HG03045 (cell line): ENCODE measurements at regions not wholly inside any gene's neighbourhood (a gene's known extent, or its start where the extent isn't known, plus 50 kb on each side); places are given as distances from the start of the nearest gene placed in this dataset.
"Not testable (repeated sequence)": the region's sequence is repeated elsewhere in the genome, so short reads cannot be mapped to it uniquely, and the experiment has no call there.

Experiments used
- ATAC-seq: cut with Tn5 transposase; IDR thresholded peaks from one replicate; pipeline ENCODE4 v1.9.1; 2021; ENCODE audit warnings: mild to moderate bottlenecking, moderate library complexity; ENCODE audit not compliant: unreplicated experiment

- no peak for ATAC-seq
These were observed 92.0 kb upstream of the KIF26B start for GRCh38 chr1:245062741-245063305.

- not testable (repeated sequence) for ATAC-seq
These were observed 93.0 kb upstream of the KIF26B start for GRCh38 chr1:245061808-245062207.

- ATAC-seq = no peak
These were observed 94.0 kb upstream of the KIF26B start for GRCh38 chr1:245060684-245061374.

GRCh38 chr1:245059806-245060424 is 94.9 kb upstream of the KIF26B start:
- no peak for ATAC-seq

- ATAC-seq = no peak
These were observed 95.9 kb upstream of the KIF26B start for GRCh38 chr1:245058882-245059281.

- ATAC-seq = no peak
These were observed 96.3 kb upstream of the KIF26B start for GRCh38 chr1:245058436-245058835.

GRCh38 chr1:245056913-245057312 is 97.9 kb upstream of the KIF26B start:
- ATAC-seq = no peak

- not testable (repeated sequence) for ATAC-seq
These were observed 98.5 kb upstream of the KIF26B start for GRCh38 chr1:245056296-245056695.

DNA sequence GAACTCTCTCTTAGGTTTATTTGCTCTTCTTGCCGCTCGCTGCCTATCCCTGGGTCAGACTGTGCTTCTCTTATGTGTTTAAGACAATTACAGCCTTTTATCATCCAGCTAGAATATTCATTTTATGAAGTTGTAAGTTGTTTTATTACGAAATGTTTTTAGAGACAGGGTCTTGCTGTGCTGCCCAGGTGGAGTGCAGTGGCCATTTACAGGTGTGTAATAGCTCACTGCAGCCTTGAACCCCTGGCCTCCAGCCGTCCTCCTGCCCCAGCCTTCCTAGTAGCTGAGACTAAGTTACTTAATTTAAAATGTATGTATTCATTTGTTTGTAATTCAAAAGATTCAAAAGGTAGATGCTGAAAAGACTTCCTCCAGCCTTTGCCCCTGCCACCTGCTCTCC is 99.0 kb upstream of the KIF26B start:
- no peak for ATAC-seq

GRCh38 chr1:245054507-245055270 is 100.1 kb upstream of the KIF26B start:
- no peak for ATAC-seq

- no peak for ATAC-seq
These were observed 100.7 kb upstream of the KIF26B start for GRCh38 chr1:245054105-245054504.

GRCh38 chr1:245052258-245052657 is 102.5 kb upstream of the KIF26B start:
- no peak for ATAC-seq

DNA sequence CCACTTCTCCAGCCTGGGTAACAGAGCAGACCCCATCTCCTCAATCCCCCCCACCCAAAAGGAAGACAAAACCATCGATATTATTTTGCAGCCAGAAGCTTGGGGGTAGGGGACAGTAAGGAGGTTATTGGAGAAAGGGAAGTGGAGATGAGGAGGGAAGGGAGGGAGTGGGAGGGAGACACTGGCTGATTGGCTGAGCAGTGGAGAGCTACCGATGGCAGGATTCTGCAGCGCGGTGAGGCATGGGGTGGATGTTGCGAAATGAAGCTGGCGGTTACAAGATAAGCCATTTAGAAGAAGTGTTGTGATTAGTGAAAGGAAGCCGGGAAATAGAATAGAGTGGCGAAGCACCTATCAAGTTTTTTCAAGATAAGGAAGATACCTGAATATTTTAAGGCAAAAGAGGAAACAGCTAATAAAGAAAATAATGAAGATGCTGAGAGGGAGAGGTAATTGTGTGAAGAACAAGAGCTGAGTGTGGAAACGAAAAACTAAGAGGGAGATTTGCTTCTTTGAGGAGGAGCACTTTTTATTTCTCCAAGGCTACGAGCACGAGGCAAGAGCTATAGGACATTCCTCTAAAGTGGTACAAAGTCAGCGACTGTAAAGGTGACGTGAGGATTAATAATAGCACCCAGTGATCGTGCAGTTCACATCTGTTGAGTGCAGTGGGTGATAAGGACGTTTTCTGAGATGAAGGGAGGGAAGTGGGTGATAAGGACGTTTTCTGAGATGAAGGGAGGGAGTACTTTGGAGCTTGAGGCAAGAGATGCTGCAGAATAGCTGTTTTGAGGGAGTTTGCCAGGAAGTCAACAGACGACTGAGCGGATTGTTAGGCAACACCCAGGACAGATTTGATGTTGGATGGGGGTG is 103.2 kb upstream of the KIF26B start:
- no peak for ATAC-seq

DNA sequence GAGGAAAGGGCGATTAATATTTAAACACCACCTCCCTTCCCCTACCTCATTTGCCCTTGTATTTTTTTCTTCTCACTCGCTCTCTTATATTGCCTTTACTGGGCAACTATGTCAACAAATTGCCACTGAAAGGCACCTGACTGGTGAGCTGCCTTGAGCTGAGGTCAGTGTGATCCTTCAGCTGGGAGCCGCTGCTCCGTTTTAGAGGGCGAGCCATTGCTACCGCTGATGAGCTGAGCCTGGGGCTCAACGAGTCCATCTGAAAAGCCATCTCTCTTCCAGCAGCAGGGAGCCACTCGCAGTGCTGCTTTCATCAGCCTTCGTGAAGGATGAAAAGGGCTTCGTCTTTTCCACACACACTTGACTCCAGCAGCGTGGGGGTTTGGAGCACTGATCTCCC is 108.0 kb upstream of the KIF26B start:
- no peak for ATAC-seq

- no peak for ATAC-seq
These were observed 108.5 kb upstream of the KIF26B start for GRCh38 chr1:245046315-245046714.

DNA sequence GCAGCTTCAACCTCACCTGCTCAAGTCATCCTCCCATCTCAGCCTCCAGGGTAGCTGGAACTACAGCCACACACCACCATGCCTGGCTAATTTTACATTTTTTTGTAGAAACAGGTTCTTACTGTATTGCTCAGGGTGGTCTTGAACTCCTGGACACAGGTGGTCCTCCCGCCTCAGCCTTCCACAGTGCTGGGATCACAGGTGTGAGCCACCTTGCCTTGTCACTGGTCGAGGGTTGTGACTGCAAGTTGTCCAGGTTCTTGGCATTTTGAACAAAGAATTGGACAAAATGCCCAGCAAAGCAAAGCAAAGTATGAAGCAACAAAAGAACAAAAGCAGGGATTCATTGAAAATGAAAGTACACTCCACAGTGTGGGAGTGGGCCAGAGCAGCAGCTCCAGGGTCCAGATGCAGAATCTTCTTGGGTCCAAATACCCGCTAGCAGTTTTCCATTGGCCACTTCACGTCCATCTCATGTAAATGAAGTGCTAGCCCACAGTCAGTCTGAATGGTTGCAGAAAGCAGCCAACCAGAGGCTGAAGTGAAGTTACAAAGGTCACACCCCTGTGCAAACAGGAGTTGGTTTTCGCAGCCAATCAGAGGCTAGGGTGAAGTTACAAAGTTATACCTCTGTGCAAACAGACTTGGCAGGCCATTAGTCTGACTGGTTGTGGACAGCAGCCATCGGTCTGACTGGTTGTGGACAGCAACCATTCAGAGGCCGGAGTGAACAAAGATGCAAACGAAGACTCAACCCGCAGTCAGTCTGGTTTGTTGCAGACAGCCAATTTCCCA is 109.5 kb upstream of the KIF26B start:
- ATAC-seq = no peak

DNA sequence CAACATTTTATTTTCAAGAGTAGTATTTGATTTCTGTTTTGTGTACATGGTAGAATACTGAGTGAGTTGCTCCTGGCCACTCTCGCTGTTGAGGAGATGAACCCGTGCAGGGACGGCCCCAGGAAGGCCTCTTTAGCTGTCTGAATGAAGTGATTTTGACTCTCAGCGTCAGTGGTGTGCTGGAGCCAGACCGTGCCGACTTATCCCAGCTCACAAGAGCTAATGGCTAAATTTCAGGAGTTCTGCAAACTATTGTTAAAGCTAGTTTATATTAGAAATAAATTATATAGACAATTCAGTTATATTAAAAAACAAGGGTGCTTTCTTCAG is 111.2 kb upstream of the KIF26B start:
- no peak for ATAC-seq

- ATAC-seq = no peak
These were observed 113.6 kb upstream of the KIF26B start for GRCh38 chr1:245041058-245041698.

GRCh38 chr1:245039196-245039595 is 115.6 kb upstream of the KIF26B start:
- ATAC-seq = no peak

- no peak for ATAC-seq
These were observed 118.7 kb upstream of the KIF26B start for GRCh38 chr1:245036102-245036501.
